RCC 7860 (cell line): ENCODE measurements at regions not wholly inside any gene's neighbourhood (a gene's known extent, or its start where the extent isn't known, plus 50 kb on each side); places are given as distances from the start of the nearest gene placed in this dataset.

Source experiments
- DNase-seq: peaks from one replicate; pipeline ENCODE4 v3.0.0-alpha.2; 2015; ENCODE audit warnings: low spot score
- FAIRE-seq: peaks from 2 replicates; lab custom pipeline; 2012; peaks lifted over from hg19 to GRCh38; lab: Jason Lieb, UNC

GRCh38 chr10:59595593-59595992 lies 114.1 kb downstream of the SLC16A9 start:
- DNase-seq = no peak
- FAIRE-seq = no peak

GRCh38 chr10:59593768-59594167 lies 115.9 kb downstream of the SLC16A9 start:
- FAIRE-seq (no peak), DNase-seq (no peak)

GRCh38 chr10:59589796-59590195 lies 119.9 kb downstream of the SLC16A9 start:
- FAIRE-seq (no peak), DNase-seq (no peak)

- no peak for FAIRE-seq
Measured at GRCh38 chr10:59588791-59589190, 120.9 kb downstream of the SLC16A9 start.

GRCh38 chr10:59587756-59588140 lies 121.9 kb downstream of the SLC16A9 start:
- FAIRE-seq (no peak), DNase-seq (no peak)

More at GRCh38 chr10:59588791-59589190, 120.9 kb downstream of the SLC16A9 start:
- DNase-seq = no peak

GRCh38 chr10:59587083-59587755 lies 122.4 kb downstream of the SLC16A9 start:
- DNase-seq (no peak), FAIRE-seq (no peak)

GRCh38 chr10:59586407-59586891 lies 123.2 kb downstream of the SLC16A9 start:
- DNase-seq = no peak
- FAIRE-seq = no peak

GRCh38 chr10:59585046-59585700 lies 124.5 kb downstream of the SLC16A9 start:
- FAIRE-seq (no peak), DNase-seq (no peak)

GRCh38 chr10:59582780-59583179 lies 126.9 kb downstream of the SLC16A9 start:
- DNase-seq (no peak), FAIRE-seq (no peak)

GRCh38 chr10:59582058-59582457 lies 127.6 kb downstream of the SLC16A9 start:
- DNase-seq (no peak), FAIRE-seq (no peak)

GRCh38 chr10:59580026-59580863 lies 129.4 kb downstream of the SLC16A9 start:
- DNase-seq (peak; percentile 31), FAIRE-seq (no peak)

GRCh38 chr10:59578741-59579140 lies 130.9 kb downstream of the SLC16A9 start:
- DNase-seq (no peak), FAIRE-seq (no peak)

GRCh38 chr10:59577984-59578383 lies 131.7 kb downstream of the SLC16A9 start:
- FAIRE-seq = no peak

GRCh38 chr10:59575269-59575668 lies 134.4 kb downstream of the SLC16A9 start:
- no peak for FAIRE-seq
- no peak for DNase-seq

More at GRCh38 chr10:59577984-59578383, 131.7 kb downstream of the SLC16A9 start:
- no peak for DNase-seq

- no peak for DNase-seq
- no peak for FAIRE-seq
Measured at GRCh38 chr10:59563531-59563930, 146.1 kb downstream of the SLC16A9 start.

GRCh38 chr10:59562126-59562525 lies 147.5 kb downstream of the SLC16A9 start:
- FAIRE-seq (no peak), DNase-seq (no peak)

GRCh38 chr10:59561477-59562121 lies 148.1 kb downstream of the SLC16A9 start:
- FAIRE-seq = no peak
- no peak for DNase-seq

GRCh38 chr10:59560990-59561389 lies 148.7 kb downstream of the SLC16A9 start:
- FAIRE-seq = no peak
- DNase-seq = no peak

- DNase-seq = no peak
- FAIRE-seq = no peak
Measured at GRCh38 chr10:59560161-59560560, 149.5 kb downstream of the SLC16A9 start.

- DNase-seq = no peak
- FAIRE-seq = no peak
Measured at GRCh38 chr10:59558066-59558465, 151.6 kb downstream of the SLC16A9 start.

GRCh38 chr10:59557642-59558041 lies 152.0 kb downstream of the SLC16A9 start:
- no peak for DNase-seq
- no peak for FAIRE-seq
